SH-SY5Y (cell line): ENCODE measurements at regions not wholly inside any gene's neighbourhood (a gene's known extent, or its start where the extent isn't known, plus 50 kb on each side); places are given as distances from the start of the nearest gene placed in this dataset.

Experiments
- GATA2 ChIP-seq: IDR thresholded peaks from 2 replicates; pipeline ENCODE4 v1.6.1; 2011; ENCODE audit warnings: mild to moderate bottlenecking, low read depth, low read length
- GATA3 ChIP-seq: IDR thresholded peaks from 2 replicates; pipeline ENCODE4 v1.6.1; 2011; ENCODE audit warnings: low read depth, mild to moderate bottlenecking, low read length, moderate library complexity

DNA sequence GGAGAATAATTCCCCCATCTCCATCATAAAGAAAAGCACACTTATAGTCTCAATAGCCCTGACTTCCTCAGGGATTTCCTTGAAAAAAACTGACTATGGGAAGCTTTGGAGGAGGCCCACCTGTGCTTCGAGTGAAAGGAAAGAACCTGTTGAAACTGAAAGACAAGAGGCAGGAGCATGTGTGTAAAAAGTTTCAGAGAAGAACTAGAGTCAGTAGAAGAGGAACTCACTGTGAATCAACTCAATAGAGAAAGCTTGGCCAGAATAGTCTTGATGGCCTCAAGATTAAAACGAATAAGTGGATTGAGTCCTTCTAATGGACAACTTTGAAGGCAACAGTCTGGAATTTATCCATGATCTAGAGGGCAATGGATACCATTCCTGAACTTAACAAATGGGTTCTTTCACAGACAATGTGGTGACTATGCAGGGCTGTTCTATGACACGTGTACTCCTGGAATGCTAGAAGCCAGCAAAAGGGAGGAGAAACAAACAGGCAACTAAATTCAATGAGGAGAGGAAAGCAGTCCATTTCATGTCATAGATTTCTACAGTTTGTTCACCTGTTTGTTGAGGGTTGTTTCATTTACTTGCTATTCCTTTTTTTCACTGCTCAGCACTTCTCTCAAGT is 442.3 kb downstream of the GRB14 start:
- no peak for TF ChIP-seq GATA2
- TF ChIP-seq GATA3: no peak
